ENCODE measurements at regions not wholly inside any gene's neighbourhood (a gene's known extent, or its start where the extent isn't known, plus 50 kb on each side); places are given as distances from the start of the nearest gene placed in this dataset.
A peak's percentile ranks its signal among the peaks of the same experiment; 100 is the strongest.
"Not testable (repeated sequence)": the region's sequence is repeated elsewhere in the genome, so short reads cannot be mapped to it uniquely, and the experiment has no call there.

DNA sequence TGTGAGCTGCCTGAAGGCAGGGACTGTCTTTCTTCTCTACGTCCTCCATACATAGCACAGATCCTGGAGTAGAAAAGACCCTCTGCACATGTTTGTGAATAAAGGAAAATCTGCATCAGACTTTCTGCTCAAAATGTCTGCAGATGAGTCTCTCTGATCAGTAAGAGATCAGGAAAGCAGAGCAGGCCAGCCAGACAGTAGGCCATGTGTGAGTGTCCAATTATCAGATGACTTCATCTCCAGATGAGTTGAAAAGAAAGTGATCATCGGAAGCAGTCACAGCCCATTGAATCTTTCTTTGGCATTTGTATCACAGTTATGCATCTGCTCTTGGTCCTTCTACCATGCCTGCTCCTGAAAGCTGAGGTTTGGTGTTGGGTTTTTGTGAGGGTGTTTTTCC lies 298.7 kb upstream of the NCAM1 start:
- no peak for DNase-seq

DNA sequence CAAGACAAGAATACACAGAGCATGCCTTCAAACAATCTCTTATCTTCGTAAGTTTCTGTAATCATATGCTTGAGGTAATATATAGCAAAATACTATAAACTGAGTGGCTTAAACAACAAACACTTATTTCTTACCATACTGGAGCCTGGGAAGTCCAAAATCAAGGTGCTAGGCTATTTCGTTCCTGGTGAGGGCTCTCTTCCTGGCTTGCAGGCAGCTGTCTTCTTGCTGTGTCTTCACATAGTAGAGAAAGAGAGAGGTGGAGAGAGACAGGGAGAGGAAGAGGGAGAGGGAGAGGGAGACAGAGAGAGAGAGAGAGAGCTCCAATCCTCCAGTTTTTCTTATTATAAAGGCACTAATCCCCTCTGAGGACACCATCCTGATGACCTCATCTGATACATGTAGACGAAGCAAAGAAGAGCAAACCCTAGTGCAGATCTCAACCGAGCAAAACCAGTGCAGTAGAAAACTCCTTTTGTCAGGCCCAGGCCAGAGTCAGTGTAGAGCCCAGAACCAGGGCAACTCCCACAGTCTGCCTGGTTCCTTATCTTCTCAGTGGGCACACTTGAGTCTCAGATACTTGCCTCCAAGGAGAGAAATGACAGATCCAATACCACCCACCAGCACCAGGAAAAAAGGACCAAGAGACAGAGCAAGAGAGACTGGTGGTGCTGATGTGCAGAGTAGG lies 297.1 kb upstream of the NCAM1 start:
- no peak for DNase-seq

DNA sequence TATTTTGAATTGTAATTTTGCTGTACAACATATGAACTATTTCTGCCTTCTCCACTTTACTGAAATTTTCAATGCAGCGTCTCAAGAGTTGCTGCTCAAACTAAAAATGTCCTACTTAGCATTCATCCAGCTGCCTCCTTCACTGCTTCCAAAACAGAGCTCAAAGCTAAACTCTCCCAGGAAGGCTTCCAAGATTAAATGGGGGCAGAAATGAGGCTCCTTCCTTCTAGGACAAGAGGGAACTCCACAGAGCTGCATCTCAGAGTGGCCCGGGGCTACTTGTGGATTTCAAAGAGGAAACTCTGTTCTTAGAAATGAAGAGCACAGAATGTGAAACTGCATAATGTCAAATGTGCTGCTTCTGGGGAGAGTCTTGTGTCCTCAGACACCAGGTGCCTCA lies 295.9 kb upstream of the NCAM1 start:
- no peak for DNase-seq

DNA sequence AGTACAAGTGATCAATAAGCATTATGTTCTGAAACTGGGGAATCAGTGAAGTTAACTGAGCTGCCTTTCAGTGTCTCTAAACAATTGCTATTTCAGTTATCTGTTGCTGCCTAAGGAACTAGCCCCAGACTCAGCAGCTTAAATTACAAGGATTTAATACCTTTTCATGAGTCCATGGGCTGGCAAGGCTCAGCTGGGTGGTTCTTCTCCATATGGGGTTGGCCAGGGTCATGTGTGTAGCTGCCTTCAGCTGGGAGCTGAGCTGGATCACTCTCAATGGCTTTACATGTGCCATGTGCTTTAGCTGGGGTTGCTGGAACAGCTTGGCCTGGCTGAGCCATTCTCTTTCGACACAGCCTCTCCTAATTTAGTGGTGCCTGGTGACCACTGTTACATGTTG lies 295.0 kb upstream of the NCAM1 start:
- no peak for DNase-seq

DNA sequence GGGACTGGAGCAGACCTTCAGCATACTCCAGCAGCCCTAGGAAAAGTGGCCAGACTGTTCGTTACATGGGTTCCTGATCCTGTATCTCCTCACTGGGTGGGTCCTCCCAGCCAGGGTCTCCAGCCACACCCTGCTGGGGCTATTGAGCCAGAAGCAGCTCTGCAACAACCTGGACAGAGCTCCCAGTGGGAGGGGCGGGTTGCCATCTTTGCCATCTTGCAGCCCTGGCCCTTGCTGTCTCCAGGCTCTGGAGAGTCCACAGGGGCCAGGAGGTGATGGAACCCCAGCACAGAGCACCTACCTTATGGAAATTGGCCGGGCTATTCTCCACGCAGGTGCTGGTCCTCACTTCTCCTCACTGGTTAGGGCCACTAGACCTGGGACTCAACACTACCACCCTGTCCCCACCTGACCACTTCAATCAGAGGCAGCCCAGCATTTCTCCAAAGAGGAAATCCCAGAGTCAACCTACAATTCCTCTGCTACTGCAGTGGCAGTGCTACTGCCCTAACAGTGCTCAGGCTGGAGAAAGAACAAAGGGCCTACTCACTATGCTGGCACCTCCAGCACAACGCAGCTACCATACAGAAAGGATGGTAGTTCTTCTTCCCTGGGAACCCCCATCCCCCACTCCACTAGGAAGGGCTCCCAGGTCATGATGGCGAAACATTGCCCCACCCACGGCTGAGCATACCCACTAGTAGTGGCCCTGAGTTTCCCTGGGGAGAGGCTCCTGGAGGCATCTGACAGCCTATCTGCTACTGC lies 290.2 kb upstream of the NCAM1 start:
- DNase-seq: no peak

DNA sequence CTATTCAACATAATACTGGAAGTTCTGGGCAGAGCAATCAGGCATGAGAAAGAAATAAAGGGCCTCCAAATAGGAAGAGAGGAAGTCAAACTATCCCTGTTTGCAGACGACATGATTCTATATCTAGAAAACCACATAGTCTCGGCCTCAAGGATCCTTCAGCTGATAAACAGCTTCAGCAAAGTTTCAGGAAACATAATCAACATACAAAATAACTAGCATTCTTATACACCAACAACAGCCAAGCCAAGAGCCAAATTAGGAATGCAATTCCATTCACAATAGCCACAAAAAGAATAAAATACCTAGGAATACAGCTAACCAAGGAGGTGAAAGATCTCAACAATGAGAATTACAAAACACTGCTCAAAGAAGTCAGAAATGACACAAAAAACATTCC lies 287.8 kb upstream of the NCAM1 start:
- DNase-seq: not testable (repeated sequence)

DNA sequence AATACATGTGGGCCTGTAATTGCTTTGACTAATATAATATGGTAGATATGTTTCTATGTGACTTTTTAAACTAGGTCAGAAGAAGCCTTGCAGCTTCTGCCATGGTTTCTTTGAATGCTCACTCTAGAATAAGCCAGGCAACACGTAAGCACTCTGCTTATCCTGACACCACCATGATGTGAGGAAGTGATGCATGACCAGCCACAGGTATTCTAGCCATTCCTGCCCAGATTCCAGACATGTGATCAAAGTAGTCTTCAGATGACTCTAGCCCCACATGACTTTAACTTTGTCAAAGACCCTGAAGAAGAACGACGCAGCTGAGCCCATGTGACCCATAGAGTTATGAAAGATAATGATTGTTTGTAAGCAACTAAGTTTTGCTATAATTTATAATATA lies 276.1 kb upstream of the NCAM1 start:
- DNase-seq: no peak

DNA sequence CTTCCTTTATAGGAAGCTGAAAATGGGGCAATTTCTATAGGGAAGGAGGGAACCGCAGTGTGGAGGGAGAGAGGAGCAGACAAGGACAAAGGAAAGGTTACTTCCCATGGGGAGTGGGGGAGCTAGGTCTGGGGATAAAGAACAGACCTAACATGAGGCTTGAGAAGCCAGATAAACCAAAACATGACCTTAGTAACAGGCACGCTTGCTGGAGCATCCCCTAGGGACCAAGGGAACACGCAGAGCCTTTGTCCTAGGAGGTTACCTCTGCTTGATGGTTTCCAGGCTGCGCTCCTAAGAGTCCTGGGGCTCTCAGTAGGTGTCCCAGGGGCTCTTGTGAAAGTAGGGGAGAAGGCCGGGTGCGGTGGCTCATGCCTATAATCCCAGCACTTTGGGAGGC lies 271.4 kb upstream of the NCAM1 start:
- no peak for DNase-seq

DNA sequence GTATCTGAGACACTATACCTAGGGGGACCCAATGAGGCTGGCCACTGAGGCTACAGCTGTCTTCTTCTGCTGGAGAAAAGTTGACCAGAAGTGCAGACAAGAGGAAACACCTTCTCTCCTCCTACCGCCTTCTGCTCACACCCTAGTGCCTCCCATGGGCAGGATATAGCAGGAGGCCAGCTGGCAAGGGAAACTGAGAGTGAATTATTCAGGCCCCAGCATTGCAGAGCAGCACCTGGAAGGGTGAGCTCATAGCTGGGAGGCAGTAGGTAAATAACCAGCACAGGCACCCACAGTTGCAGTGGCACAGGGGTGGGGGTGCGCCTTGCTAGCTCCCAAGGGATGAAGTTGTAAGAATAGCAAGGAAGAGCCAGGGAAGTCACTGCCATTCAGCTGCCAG lies 267.4 kb upstream of the NCAM1 start:
- DNase-seq: no peak

DNA sequence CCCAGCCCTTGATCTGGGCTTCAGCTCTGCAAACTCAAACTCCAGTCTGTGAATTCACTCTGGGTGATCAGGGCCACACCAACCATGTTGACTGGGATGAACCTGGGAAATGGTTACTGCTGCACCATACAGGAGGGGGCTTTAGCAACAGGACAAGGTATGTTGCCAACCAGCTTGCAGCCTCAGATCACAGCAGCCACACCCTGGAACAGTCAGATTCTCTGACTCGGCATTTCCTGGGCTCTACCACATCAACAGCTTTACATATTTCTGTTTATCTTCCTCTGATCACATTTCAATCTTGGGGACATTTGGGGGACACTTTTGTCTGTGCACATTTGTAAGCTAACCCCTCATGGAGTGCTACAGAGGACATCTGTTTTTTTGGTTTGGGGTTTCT lies 267.0 kb upstream of the NCAM1 start:
- no peak for DNase-seq

DNA sequence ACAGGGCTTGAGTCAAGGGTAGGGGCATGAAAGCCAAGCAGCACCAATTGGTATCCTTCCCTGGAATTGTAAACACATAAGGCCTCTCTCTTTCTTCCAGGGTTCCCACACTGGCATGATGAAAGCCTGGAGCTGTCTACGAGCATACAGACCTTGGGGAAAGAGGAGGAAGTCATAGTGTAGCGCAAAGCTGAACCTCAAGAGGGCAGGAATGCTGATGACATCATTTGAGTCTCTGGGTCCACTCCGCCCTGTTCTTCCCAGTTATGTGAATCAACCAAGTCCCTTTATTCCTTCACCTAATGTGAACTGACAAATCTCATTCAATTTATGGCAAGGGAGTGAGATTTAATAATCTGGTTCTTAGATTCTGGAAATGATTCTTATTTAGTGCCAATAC lies 266.4 kb upstream of the NCAM1 start:
- peak; percentile 4 for DNase-seq

DNA sequence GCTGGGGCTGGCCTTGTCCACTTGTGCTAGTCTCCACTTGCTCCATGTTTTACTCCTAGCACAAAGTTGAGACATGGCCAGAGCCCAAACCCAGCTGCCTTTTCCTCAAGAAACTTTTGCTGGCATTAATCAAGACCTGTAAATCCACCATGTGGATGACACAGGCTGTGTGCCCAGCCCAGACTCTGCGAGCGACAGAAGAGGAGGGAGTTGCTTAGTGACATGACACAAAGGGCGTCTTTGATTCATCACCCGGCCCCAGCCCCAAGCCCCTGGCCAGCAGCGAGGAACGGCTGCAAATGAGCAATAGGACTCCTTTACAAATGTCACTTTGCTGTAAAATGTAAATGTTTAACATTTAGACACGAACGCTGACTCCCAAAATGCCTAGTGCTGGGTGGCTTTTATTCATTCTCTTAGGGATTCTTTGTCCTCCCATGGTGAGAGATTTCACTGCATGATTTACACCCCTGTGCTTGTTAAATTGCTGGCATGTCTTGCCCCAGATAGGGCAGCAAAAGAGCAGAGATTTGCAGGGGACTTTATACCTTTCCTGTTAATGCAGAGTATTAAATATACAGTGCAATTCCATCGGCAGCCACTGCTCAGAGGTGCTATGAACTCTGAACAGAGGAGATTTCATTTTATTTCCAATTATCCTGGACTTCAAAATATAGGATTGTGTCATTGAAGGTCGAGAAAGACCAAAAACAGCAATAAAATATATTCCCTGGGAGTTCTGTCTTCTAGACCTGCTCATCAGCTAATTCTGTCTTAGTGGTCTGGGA lies 263.6 kb upstream of the NCAM1 start:
- DNase-seq: no peak

DNA sequence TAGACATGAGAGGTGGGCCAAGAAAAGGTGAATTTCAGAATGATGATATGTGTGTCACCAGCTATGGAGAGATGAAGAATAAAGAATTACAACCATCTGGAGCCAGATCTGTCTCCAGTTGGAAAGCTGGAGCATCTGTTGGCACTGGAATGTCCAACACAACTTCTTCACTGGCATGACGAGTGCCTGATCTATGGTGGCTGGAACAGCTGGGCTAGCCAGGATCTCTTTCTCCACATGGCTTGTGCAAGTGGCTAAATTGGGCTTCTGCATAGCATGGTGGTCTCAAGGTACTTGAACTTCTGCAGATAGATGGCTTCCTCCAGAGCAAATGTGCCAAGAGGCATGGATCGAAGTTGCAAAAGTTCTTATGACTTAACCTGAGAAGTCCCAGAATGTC lies 256.1 kb upstream of the NCAM1 start:
- DNase-seq: no peak

DNA sequence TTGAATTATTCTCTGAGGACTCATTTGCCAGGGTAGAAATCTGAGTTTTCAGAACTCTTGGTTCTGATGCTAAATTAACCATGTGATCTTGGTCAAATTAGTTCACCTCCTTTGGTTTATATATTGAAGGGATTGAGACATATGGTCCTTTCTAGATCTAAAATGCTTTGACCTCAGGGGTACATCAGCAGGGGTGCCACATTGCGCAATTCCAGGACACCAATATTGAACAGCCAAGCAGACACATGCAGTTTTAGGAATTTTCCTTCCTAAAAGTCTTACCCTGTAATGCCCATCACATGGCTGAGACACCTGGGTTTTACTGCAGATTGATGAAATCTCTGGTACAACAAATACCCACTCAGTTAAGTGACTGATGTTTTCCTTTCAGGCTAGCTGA lies 254.4 kb upstream of the NCAM1 start:
- no peak for DNase-seq

DNA sequence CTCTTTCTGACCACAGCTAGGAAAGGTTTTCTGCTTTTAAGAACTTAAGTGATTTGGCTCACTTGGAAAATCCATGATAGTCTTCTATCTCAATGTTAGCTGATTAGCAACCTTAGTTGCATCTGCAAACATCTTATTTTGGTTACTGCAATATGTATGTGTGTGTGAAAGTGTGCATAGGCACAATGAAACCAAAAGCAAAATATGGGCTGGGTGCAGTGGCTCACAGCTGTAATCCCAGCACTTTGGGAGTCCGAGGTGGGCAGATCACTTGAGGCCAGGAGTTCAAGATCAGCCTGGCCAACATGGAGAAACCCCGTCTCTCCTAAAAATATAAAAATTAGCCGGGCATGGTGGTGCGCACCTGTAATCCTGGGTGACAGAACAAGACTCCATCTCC lies 246.9 kb upstream of the NCAM1 start:
- not testable (repeated sequence) for DNase-seq

DNA sequence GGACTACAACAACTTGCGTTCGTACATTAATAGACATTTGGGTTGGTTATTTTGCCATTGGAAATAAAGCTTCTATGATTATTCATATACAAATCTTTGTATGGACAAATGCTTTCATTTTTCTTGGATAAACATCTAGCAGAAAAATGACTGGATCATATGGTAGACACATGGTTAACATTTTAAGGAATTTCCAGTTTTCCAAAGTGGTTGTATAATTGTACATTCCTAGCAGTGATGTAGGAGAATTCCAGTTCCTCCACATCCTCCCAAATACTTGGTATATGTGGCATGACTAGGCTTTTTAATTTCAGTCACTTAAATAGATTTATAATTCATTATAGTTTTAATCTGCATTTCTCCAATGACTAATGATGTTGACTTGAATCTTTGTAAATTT lies 246.2 kb upstream of the NCAM1 start:
- no peak for DNase-seq

DNA sequence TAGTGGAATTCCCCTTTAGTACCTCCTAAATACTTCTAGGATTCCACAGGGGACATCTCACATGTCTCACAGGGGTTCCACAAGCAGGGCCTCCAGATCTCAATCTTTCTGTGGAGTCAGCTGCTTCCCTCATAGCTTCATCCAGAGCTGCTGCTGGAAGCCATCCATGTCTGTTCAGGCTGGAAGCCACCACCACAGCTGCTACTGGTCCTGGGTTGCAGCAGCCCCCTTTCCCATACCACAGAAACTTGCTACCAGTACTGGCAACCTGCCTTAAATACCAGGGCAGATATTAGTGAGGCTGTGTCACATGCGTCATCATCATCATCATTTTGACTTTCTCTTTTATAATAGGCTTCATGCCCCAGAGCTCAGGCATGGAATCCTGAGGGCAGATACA lies 242.7 kb upstream of the NCAM1 start:
- no peak for DNase-seq

DNA sequence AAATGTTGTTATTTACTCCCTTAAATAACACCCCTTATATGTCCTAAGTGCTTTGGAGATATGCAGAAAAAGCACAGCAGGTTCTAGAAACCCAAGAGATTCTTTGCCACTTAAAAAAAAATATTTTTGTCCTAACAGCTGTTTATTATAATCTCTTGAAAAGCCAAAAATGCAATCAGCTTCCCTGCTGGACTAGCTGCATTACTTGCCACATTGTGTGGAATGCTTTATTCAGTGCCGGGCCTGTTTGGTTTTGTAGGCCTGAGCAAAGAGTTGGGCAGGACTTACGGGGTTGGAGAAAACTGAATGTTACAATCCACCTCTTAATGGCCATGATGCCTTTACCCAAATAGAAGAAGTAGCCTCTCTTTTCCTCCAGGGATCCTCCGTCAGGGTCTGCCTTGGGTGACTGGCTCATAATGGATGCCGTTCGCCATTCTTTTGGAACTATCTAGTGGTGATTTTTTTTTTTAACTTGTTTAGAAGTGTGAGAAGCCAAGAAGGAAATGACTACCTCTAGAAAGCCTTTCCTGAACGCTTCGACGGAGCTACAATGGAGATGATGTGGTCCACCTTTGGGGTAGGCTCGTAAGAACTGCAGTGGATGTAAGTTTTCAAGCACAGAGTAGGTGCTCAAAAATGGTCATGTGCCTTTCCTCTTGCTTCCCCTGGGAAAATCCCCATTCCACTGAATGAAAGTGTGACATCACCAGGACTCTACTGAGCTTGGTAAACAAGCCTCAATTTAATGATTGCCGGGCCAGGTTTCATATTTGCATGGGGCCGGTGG lies 241.3 kb upstream of the NCAM1 start:
- DNase-seq: no peak

DNA sequence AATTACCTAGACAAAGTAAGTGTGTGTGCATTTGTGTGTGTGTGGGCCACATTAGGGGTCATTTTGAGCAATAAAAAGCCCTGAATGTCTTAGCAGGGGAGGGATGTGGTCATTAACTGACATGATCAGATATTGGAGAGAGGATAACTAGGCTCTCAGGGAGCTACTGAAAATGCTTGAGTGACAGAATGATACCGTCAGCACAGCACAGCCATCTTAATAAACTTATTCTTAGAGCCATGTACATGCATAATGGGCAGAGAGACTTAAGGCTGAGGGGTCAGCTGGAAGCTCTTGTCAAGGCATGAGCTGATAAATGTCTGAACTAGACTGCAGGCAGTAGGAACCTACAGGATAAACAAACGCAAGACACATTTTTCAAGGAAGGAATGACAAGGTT lies 239.1 kb upstream of the NCAM1 start:
- no peak for DNase-seq

DNA sequence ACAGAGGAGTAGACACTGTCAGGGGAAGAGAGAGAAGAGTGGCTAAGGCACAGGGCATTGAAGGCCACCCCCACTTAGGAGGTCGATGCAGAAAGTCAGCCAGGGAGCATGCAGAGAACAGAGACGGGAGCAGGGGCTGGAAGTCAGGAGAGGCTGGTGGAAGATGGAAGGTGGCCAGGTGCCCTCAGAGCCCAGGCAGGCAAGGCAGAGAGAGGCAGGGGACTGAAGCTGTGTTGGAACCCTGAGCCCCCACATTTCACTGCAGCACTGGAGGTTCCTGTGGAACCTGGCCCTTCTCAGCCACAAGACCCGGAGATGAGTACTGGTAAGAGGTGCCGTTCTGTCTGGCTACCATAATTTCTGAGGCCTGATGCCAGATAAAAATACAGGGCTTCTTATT lies 238.3 kb upstream of the NCAM1 start:
- no peak for DNase-seq

DNA sequence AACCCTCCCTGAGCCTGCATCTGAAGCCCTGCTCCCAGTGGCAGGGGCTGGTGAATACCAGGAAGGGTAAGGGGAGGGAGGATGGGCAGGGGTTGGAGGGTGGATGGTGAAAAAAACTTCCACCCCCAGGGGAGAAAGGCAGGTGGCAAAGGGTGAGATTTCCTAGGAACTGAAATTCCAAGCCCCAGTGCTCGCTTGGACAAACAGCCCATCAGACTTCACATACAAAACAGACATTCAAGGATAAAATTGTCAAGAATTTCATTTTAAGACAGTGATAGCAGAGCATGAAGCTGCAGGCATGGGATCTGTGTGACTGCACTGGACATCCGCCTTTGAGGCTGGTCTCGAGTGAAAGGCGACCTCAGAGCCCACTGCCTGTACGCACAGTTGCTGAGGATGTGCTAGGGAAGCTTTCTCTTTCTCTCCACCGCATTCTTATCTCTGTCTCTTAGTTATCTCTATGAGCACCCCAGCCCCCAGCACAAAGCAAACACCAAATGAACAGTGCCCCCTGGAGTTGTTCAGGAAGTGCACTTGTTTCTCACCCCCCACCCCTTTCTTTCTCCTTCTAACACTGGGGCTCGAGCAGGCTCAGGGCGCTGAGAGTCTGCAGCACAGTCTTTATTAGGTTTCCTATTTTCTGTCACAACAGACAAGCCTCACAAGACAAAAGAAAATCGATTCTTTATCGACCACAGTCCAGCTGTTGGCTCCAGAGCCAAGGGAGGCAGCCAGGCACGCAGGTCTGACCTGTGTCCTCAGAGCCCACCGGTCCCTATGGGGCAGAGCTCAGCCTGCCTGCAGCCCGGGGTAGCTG lies 237.3 kb upstream of the NCAM1 start:
- DNase-seq: peak; percentile 91

DNA sequence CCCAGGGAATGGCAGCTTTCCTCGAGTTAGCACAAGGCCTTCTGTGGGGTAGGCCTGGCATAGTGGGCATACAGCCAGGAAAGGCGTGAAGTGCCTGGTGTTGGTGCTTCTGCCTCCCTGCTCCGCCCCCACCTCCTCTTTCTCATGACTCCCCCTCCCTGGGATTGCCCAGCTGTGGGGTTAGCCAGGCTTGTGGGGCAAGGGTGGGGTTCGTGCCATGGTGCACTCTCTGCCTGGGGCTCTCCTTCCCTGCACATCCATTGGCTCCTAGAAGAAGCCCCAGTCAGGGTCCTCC lies 236.8 kb upstream of the NCAM1 start:
- DNase-seq: peak; percentile 91

DNA sequence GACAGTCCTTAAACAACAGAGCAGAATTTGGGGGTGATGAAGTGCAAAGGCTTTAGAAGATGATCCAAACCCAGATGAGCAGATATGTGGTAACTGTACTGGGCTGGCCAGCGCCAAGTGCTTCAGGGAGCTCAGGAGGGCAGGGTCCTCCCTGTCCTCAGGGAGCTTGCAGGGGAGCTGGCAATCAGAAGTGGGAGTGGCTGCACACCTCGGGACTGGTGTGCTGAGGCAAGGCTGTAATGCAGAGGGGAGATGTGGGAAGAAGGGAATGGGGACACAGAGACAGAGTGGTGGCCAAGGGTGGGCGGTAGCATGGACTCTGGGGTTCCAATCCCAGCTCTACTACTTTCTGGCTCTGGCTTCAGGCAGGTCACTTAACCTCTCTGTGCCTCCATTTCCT lies 235.6 kb upstream of the NCAM1 start:
- no peak for DNase-seq

Measured in NCI-H1092 treated with DMSO at 0.1 percent for 48 hours (cell line).